ENCODE measurements at regions not wholly inside any gene's neighbourhood (a gene's known extent, or its start where the extent isn't known, plus 50 kb on each side); places are given as distances from the start of the nearest gene placed in this dataset.

GRCh38 chr16:82476786-82477185 lies 150.0 kb upstream of the CDH13 start:
- FAIRE-seq = no peak
- no peak overlapping the region for H2BK120ac ChIP-seq (replicated peaks; ENCODE audit: low read depth, low read length)
- no peak overlapping the region for H2BK5ac ChIP-seq (ENCODE audit: low read depth, low read length)
- H3K23me2 ChIP-seq (ENCODE audit: low read depth, low read length) = no peaks in the 10 kb centered on the region
- H3K79me2 ChIP-seq (ENCODE audit: control insufficient read depth in 1 of 2, insufficient read depth in 2 of 2, low read length in 2 of 2) = no peaks in the 10 kb centered on the region
- no peak overlapping the region for H2BK12ac ChIP-seq (ENCODE audit: low read depth, low read length)
- no peak overlapping the region for H2BK15ac ChIP-seq (ENCODE audit: low read length)
- POLR2A ChIA-PET (ENCODE audit: partially characterized antibody) = no interaction called here
- H2AFZ ChIP-seq (ENCODE audit: low read length) = no peak overlapping the region
- H4K91ac ChIP-seq (replicated peaks; ENCODE audit: insufficient read length, low read length) = no peak overlapping the region
- H2BK20ac ChIP-seq (ENCODE audit: low read length) = no peak overlapping the region
- no peak overlapping the region for H3K14ac ChIP-seq (ENCODE audit: insufficient read length)
- no peak for TF ChIP-seq SIX5 (IDR thresholded peaks at IDR 0.05; ENCODE audit: low read depth, low read length)
- TF ChIP-seq MAX (IDR thresholded peaks at IDR 0.05) = no peak
- TF ChIP-seq CTBP2 (IDR thresholded peaks at IDR 0.05; ENCODE audit: borderline replicate concordance, insufficient read depth, insufficient read length, low read length) = no peak
- TF ChIP-seq POLR2AphosphoS5 (IDR thresholded peaks at IDR 0.05; ENCODE audit: low read depth, low read length) = no peak
- no peaks in the 10 kb centered on the region for H3K9me3 ChIP-seq (ENCODE audit: insufficient read depth in 2 of 2, low read depth in 1 of 2, low read length in 1 of 2)
- no peaks in the 10 kb centered on the region for H3K27me3 ChIP-seq (replicated peaks in 1 of 4; ENCODE audit: control insufficient read depth in 3 of 4, extremely low read depth in 1 of 4, insufficient read depth in 3 of 4, low read length in 3 of 4)
- no peaks in the 10 kb centered on the region for H3K4me1 ChIP-seq (replicated peaks in 1 of 4; ENCODE audit: control insufficient read depth in 3 of 4, insufficient read depth in 4 of 4, low read length in 3 of 4)
- no peak overlapping the region for H3K4ac ChIP-seq (replicated peaks; ENCODE audit: insufficient read length, low read depth, low read length)
- H4K5ac ChIP-seq (ENCODE audit: insufficient read length, low read depth, low read length) = no peak overlapping the region
- DNase-seq (ENCODE audit: low read depth in 1 of 2, low spot score in 2 of 2) = no peak
- H3K4me3 ChIP-seq (ENCODE audit: extremely low read depth in 1 of 4, insufficient read depth in 2 of 4, low read depth in 3 of 4, low read length in 4 of 4) = no peak overlapping the region
- H3K4me2 ChIP-seq (ENCODE audit: insufficient read depth in 1 of 2, low read depth in 2 of 2, low read length in 2 of 2) = no peak overlapping the region
- no peaks in the 10 kb centered on the region for H3K36me3 ChIP-seq (ENCODE audit: control insufficient read depth in 2 of 4, insufficient read depth in 4 of 4, low read length in 3 of 4)
- H3K9ac ChIP-seq (replicated peaks in 1 of 4; ENCODE audit: extremely low read depth in 1 of 4, low read depth in 3 of 4, low read length in 3 of 4) = no peak overlapping the region
- no peaks in the 10 kb centered on the region for H4K20me1 ChIP-seq (replicated peaks in 1 of 2; ENCODE audit: control insufficient read depth in 1 of 2, insufficient read depth in 2 of 2, low read length in 2 of 2)
- H3K23ac ChIP-seq (ENCODE audit: insufficient read length) = no peak overlapping the region
- H3K27ac ChIP-seq (ENCODE audit: low read depth, low read length) = no peak overlapping the region
- no peaks in the 10 kb centered on the region for H3K79me1 ChIP-seq (ENCODE audit: low read depth, low read length)
- H2AK5ac ChIP-seq (ENCODE audit: low read depth, low read length) = no peak overlapping the region
- H4K8ac ChIP-seq (ENCODE audit: extremely low read depth, insufficient read depth, low read length) = no peak overlapping the region
- CTCF ChIA-PET (ENCODE audit: partially characterized antibody) = no interaction called here
- no peak overlapping the region for H3K56ac ChIP-seq (replicated peaks; ENCODE audit: insufficient read length, low read depth, low read length)
- H3K18ac ChIP-seq (ENCODE audit: extremely low read depth, low read length) = no peak overlapping the region
- 99% methylated on average over 5 of the region's 5 CpGs; no CpG with 5 or more reads in 1 of the 2 experiments for WGBS, 2 experiments (ENCODE audit: extremely low coverage in 1 of 2, insufficient coverage in 1 of 2, insufficient read length in 1 of 2, insufficient replicate concordance in 2 of 2, low coverage in 1 of 2, low lambda C conversion rate in 2 of 2, missing lambda C conversion rate in 1 of 2)

All from H1 (cell line).